ENCODE measurements at regions not wholly inside any gene's neighbourhood (a gene's known extent, or its start where the extent isn't known, plus 50 kb on each side); places are given as distances from the start of the nearest gene placed in this dataset.
"Not testable (repeated sequence)": the region's sequence is repeated elsewhere in the genome, so short reads cannot be mapped to it uniquely, and the experiment has no call there.

- no peak for DNase-seq (ENCODE audit: low spot score)
Observed at GRCh38 chr11:57917632-57918031, 106.0 kb upstream of the OR9Q1 start.

GRCh38 chr11:57920971-57921370 lies 102.7 kb upstream of the OR9Q1 start:
- no peak for DNase-seq (ENCODE audit: low spot score)

- no peak for DNase-seq (ENCODE audit: low spot score)
Observed at GRCh38 chr11:57932105-57932504, 91.6 kb upstream of the OR9Q1 start.

- no peak for DNase-seq (ENCODE audit: low spot score)
Observed at GRCh38 chr11:57935402-57936049, 88.2 kb upstream of the OR9Q1 start.

- peak; percentile 46 for DNase-seq (ENCODE audit: low spot score)
Observed at GRCh38 chr11:57936050-57936418, 87.6 kb upstream of the OR9Q1 start.

GRCh38 chr11:57937431-57937830 lies 86.2 kb upstream of the OR9Q1 start:
- DNase-seq (ENCODE audit: low spot score), result no peak

- no peak for DNase-seq (ENCODE audit: low spot score)
Observed at GRCh38 chr11:57938351-57938750, 85.3 kb upstream of the OR9Q1 start.

GRCh38 chr11:57940044-57940756 lies 83.5 kb upstream of the OR9Q1 start:
- DNase-seq (ENCODE audit: low spot score), result no peak

GRCh38 chr11:57941875-57942274 lies 81.8 kb upstream of the OR9Q1 start:
- DNase-seq (ENCODE audit: low spot score), result no peak

- DNase-seq (ENCODE audit: low spot score), result no peak
Observed at GRCh38 chr11:57942808-57943207, 80.9 kb upstream of the OR9Q1 start.

- not testable (repeated sequence) for DNase-seq (ENCODE audit: low spot score)
Observed at GRCh38 chr11:57943766-57944165, 79.9 kb upstream of the OR9Q1 start.

- no peak for DNase-seq (ENCODE audit: low spot score)
Observed at GRCh38 chr11:57946628-57947027, 77.1 kb upstream of the OR9Q1 start.

- no peak for DNase-seq (ENCODE audit: low spot score)
Observed at GRCh38 chr11:57964660-57965059, 59.0 kb upstream of the OR9Q1 start.

GRCh38 chr11:57971272-57972012 lies 52.2 kb upstream of the OR9Q1 start:
- DNase-seq (ENCODE audit: low spot score), result no peak

GRCh38 chr11:57972013-57972367 lies 51.7 kb upstream of the OR9Q1 start:
- DNase-seq (ENCODE audit: low spot score), result no peak

All from kidney capillary endothelial cell (primary cell).